ENCODE measurements at regions not wholly inside any gene's neighbourhood (a gene's known extent, or its start where the extent isn't known, plus 50 kb on each side); places are given as distances from the start of the nearest gene placed in this dataset.

GRCh38 chr15:57782731-57783130, 76.2 kb downstream of the POLR2M start:
- TF ChIP-seq CTCF (conservative IDR thresholded peaks at IDR 0.05; ENCODE audit: low read length) (no peak), EZH2phosphoT487 (IDR thresholded peaks at IDR 0.05; ENCODE audit: borderline replicate concordance) (no peak)

All from Loucy (cell line).